Calu3 (cell line): ENCODE measurements at regions not wholly inside any gene's neighbourhood (a gene's known extent, or its start where the extent isn't known, plus 50 kb on each side); places are given as distances from the start of the nearest gene placed in this dataset.
A peak's percentile ranks its signal among the peaks of the same experiment; 100 is the strongest.

Source experiments
- BruUV-seq: library from RNA; stranded (reverse); fragments of 400-500 nt; replicated peaks from 2 replicates; lab custom pipeline; 2021; lab: Mats Ljungman, UMichigan
- CTCF ChIA-PET: fragments of 300-600 bp; sonication (Branson Sonifier 250); formaldehyde crosslinking; loops from one replicate; lab custom pipeline; 2022; ENCODE audit warnings: antibody characterized with exemption; lab: Charles Lee
- DNase-seq: peaks from one replicate; pipeline ENCODE4 v3.0.0; 2022
- H3K27ac Mint-ChIP-seq: one replicate; pipeline ENCODE4 v1.8.0; 2022; ENCODE audit warnings: mixed read lengths; ENCODE audit not compliant: unreplicated experiment
- H3K27me3 Mint-ChIP-seq: one replicate; pipeline ENCODE4 v1.8.0; 2022; ENCODE audit warnings: mixed read lengths; ENCODE audit not compliant: unreplicated experiment
- H3K36me3 Mint-ChIP-seq: one replicate; pipeline ENCODE4 v1.8.0; 2022; ENCODE audit warnings: mild to moderate bottlenecking, moderate library complexity, mixed read lengths; ENCODE audit not compliant: insufficient read depth, unreplicated experiment
- H3K4me1 Mint-ChIP-seq: one replicate; pipeline ENCODE4 v1.8.0; 2022; ENCODE audit warnings: mild to moderate bottlenecking, low read depth, mixed read lengths; ENCODE audit not compliant: unreplicated experiment
- H3K4me3 Mint-ChIP-seq: one replicate; pipeline ENCODE4 v1.8.0; 2022; ENCODE audit warnings: mild to moderate bottlenecking, low read depth, moderate library complexity, mixed read lengths; ENCODE audit not compliant: unreplicated experiment
- H3K9me3 Mint-ChIP-seq: one replicate; pipeline ENCODE4 v1.8.0; 2022; ENCODE audit warnings: low read depth, mixed read lengths; ENCODE audit not compliant: unreplicated experiment
- intact Hi-C: fragments of 100-400 bp; cut with micrococcal nuclease; formaldehyde crosslinking; loops from one replicate; pipeline ENCODE4 v1.10.0; 2022; ENCODE audit not compliant: unreplicated experiment
- TF ChIP-seq, protein P1 (sequence below): fragments of 200-600 bp; IDR thresholded peaks from one replicate; pipeline ENCODE4 v1.8.0; 2022; ENCODE audit warnings: antibody characterized with exemption; ENCODE audit not compliant: unreplicated experiment

DNA sequence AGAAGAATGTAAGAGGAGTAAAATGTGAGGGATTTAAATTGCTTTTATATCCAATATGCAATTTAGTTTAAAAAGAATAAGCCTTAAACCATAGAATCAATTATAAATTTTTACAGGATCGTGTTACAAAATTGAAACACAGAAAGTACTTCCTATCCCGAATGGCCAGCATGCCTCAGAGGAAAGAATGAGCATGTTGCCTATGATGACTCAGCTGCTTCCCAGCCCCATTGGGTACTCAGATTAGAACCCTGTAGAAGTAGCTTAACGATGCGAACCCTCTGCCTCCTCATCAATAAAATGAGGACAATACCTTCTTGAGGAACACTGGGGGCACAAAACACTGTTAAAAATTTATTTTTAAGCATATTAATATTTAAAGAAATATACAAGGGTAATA lies 113.4 kb upstream of the CDK1 start:
- H3K4me1 Mint-ChIP-seq = peaks cover 20% of the 10 kb centered on the region
- H3K4me3 Mint-ChIP-seq = no peak overlapping the region
- no peaks in the 10 kb centered on the region for H3K9me3 Mint-ChIP-seq
- no TSS peak for BruUV-seq
- TF ChIP-seq, protein P1, sequence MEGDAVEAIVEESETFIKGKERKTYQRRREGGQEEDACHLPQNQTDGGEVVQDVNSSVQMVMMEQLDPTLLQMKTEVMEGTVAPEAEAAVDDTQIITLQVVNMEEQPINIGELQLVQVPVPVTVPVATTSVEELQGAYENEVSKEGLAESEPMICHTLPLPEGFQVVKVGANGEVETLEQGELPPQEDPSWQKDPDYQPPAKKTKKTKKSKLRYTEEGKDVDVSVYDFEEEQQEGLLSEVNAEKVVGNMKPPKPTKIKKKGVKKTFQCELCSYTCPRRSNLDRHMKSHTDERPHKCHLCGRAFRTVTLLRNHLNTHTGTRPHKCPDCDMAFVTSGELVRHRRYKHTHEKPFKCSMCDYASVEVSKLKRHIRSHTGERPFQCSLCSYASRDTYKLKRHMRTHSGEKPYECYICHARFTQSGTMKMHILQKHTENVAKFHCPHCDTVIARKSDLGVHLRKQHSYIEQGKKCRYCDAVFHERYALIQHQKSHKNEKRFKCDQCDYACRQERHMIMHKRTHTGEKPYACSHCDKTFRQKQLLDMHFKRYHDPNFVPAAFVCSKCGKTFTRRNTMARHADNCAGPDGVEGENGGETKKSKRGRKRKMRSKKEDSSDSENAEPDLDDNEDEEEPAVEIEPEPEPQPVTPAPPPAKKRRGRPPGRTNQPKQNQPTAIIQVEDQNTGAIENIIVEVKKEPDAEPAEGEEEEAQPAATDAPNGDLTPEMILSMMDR = no peak
- H3K36me3 Mint-ChIP-seq = no peaks in the 10 kb centered on the region
- intact Hi-C loops = no loop called here
- no peak for DNase-seq
- CTCF ChIA-PET = no interaction called here
- H3K27me3 Mint-ChIP-seq = no peaks in the 10 kb centered on the region
- no peak overlapping the region for H3K27ac Mint-ChIP-seq

DNA sequence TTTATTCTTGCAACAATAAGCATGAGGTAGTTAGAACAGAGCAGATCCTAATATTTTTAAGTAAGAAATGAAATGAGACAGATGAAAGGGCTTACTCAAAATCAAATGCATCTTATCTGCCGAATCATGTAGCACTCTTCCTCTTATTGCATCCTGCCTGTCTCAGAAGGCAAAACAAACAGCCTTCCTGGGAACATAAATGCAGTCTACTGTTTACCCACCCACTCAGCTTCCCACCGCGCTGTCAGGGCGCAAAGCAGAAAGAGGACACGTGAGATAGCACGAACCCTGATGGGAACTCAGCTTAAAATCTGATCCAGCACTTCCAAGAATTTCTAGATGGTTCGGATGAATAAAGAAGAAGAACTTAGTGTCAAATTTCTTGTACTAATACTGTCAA lies 114.4 kb upstream of the CDK1 start:
- intact Hi-C loops = no loop called here
- Mint-ChIP-seq H3K27me3 (no peaks in the 10 kb centered on the region), H3K36me3 (no peaks in the 10 kb centered on the region), H3K4me3 (no peak overlapping the region), H3K27ac (no peak overlapping the region), H3K4me1 (peaks cover 19% of the 10 kb centered on the region), H3K9me3 (no peaks in the 10 kb centered on the region)
- TF ChIP-seq, protein P1 = no peak
- CTCF ChIA-PET = interaction anchor here (0.6 kb wide), 1 partner anchor 15 kb away, joined by 11 read pairs; no protein-coding TSS in a partner anchor
- no TSS peak for BruUV-seq
- no peak for DNase-seq

DNA sequence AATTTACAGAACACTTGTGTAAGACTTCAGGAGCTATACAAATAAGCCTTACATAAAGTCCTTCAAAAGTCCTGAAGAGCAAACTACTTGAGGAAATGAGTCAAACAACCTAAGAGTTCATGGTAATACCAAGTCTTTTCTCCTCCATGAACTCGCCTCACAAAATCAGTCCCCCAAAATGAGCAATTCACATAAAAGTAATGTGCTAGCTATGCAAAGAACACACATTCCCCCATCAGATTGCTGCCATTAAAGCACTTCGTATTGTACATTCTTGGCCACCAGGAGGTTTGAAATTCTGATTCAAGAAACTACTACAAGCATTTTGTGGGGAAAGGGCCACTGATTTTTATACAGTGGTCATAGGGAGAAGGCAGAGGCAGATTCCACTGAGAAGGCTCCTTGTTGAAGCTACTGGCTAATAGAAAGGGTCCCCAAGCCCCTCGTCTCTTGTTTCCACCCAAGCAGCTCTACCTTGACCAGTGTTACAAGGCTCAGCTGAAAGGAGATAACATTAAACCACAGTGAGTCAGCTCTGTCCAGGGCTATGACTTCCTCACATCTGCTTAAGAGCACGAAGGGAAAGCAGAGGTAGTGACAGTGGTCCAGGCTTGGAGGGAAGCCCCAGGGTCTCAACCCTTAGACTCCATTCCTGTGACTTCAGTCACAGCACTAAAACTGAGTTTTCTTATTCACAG lies 115.2 kb upstream of the CDK1 start:
- TF ChIP-seq, protein P1 = no peak
- H3K9me3 Mint-ChIP-seq = no peaks in the 10 kb centered on the region
- BruUV-seq = no TSS peak
- peaks cover 19% of the 10 kb centered on the region for H3K4me1 Mint-ChIP-seq
- no peaks in the 10 kb centered on the region for H3K27me3 Mint-ChIP-seq
- no peak overlapping the region for H3K27ac Mint-ChIP-seq
- CTCF ChIA-PET = no interaction called here
- H3K36me3 Mint-ChIP-seq = no peaks in the 10 kb centered on the region
- intact Hi-C loops = no loop called here
- DNase-seq = no peak
- no peak overlapping the region for H3K4me3 Mint-ChIP-seq

DNA sequence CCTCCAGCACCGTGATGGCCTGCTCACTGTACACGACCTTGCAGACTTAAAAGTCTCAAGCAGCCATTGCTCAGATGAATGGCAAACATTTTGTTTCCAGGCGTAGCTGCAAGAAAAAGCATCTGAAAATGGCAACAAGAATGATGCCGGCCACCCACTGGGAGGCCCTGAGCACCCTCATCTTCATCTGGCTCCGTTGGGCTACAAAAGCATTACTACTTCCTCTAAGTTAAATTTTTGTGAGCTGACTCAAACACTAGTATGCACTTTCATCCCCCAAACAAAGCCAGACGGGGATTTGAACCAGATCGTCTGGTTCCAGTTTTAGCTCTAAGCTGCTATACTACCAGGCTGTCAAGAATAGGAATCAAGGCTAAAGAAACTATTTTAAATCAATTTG lies 116.6 kb upstream of the CDK1 start:
- peaks cover 19% of the 10 kb centered on the region for H3K4me1 Mint-ChIP-seq
- H3K36me3 Mint-ChIP-seq = no peaks in the 10 kb centered on the region
- H3K27me3 Mint-ChIP-seq = no peaks in the 10 kb centered on the region
- peak; percentile 43 for DNase-seq
- no peak overlapping the region for H3K4me3 Mint-ChIP-seq
- intact Hi-C loops = no loop called here
- H3K27ac Mint-ChIP-seq = peak overlapping the region; percentile 16
- no TSS peak for BruUV-seq
- H3K9me3 Mint-ChIP-seq = no peaks in the 10 kb centered on the region
- CTCF ChIA-PET = no interaction called here
- TF ChIP-seq, protein P1 = no peak
